Forelimb muscle (tissue), 1 donor: ENCODE measurements at regions not wholly inside any gene's neighbourhood (a gene's known extent, or its start where the extent isn't known, plus 50 kb on each side); places are given as distances from the start of the nearest gene placed in this dataset.

ENCODE experiments used
- DNase-seq: peaks from one replicate; pipeline ENCODE4 v3.0.0-alpha.2; 2013; ENCODE audit warnings: low read depth

DNA sequence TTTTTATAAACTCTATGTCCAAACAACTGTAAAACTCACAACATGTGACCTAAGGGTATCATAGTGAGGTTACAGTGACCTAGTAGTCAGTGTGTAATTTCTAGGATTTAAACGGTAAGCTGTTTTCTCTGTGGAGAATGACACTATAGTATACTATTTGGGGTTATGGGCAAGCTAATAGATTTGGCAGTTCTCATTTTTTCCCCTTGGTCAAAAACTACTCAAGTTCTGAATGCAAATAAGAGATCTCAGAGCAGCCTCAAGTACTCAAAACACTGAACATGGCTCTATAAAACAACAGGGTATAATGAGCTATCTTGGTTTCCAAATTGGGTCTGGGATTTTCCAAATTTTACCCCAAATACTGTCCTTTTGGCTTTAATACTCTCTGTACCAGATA, 88.5 kb upstream of the HMCN1 start:
- DNase-seq, result no peak

DNA sequence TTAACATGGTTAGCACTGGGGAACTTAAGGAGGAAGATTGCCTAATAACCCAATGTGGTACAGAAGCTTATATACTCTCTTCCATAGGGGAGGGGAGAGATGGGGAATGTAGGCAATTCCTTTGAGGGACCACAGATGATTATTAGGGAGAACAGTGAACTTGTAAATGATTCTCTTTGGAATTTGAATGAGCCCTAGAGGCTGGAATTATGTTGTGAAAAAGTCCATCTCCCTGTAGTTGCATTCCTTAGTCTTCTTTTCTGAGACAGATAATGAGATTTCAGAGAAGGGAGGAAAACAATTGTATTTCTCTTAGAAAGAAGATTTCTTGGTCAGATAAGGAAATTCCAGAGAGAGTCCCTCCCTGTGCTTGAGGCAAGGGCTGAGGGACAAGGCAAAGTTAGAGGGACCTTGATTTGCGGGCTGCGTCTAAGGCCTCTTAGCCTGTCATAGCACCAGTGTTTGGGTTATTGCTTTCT, 89.0 kb upstream of the HMCN1 start:
- no peak for DNase-seq

DNA sequence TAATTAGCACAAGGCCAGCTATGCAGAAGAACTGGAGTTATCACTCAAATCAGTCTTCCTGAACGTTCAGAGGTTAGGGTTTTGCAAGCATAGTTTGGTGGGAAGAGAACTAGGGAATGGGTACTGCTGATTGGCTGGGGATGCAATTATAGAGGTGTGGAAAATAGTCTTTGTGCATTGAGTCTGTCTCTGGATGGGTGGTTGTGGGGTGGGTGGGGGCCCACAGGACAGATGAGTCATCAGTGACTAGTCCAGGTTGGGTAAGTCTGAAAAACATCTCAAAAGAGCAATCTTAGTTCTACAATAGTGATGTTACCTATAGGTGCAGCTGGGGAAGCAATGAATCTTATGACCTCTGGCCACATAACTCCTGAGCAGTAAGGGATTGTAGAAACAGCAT, 89.7 kb upstream of the HMCN1 start:
- no peak for DNase-seq

DNA sequence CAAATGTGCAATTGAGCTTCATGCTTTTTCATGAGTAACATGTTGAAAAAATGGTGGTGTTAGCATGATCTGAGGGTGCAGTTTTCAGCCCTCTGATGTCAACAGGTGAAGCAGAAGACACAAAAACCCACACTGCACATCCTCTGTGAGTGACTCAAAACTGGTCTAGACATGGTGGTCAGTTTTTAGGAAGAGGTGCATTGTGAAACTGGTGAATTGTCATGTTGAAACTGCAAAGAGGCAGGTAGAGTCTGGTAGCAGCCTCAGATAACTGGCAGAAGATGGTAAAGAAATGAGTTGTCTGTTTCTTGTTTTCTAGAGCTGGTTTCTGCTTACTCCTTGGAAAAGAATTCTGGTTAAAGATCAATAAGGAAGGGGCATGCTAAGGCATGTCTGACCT, 97.3 kb upstream of the HMCN1 start:
- DNase-seq, result no peak

DNA sequence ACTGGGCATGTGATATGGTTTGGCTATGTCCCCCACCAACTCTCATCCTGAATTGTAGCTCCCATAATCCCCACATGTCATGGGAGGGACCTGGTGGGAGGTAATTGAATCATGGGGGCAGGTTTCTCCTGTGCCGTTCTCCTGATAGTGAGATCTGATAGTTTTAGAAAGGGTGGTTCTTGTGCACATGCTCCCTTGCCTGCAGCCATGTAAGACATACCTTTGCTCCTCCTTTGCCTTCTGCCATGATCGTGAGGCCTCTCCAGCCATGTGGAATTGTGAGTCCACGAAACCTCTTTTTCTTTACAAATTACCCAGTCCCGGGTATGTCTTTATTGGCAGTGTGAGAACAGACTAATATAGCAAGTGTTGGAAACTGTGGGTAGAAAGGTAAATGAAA, 99.5 kb upstream of the HMCN1 start:
- DNase-seq, result no peak

DNA sequence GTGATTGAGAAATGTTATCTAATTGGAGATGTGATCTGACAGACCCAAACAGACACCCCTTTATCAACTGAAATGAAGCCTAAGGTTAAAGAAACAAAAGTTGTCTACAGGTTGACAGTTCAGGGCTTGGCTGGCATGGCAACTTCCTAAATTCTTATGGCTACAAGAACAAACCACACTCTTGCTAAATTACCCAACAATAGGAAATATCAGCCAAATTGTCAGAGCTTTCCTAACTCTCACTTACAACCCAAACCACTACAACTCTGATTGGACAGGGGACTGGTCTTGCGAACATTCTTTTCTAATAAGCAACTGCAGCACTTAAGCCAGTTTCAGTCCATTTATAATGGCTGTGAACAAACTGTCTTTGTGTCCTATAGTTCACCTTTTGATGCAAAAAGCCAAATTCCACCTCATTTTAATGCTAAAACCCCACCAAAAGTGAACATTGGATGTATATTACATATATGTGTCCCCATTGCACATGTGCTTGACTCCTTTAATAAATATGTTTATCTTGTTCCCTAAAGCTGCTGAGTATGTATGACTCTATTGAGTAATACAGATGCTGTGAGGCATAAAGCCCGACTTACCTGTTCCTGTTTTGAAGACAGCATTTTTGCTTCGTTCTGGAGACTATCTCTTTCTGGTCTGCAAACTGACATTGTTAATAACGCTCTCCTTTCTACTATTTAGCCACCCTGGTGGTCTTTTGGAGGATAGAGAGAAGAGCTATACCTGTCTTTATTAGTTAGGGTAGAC, 101.3 kb upstream of the HMCN1 start:
- DNase-seq, result no peak

DNA sequence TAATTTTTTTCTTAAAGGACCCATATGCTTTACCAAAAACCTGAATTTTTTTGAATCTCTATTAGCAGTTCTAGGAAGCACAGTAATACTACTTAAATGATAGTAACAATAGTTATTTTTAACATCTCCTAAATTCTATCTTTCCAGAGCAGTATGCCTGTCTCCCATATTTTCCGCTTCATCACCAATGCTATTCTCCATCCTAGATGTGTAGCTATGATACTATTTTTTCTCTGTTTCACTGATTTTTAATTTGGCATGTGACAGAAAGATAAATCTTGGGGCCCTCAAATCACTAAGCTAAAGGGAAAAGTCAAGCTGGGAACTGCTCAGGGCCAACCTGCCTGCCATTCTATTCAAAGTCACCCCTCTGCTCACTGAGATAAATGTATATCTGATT, 102.3 kb upstream of the HMCN1 start:
- DNase-seq, result no peak

DNA sequence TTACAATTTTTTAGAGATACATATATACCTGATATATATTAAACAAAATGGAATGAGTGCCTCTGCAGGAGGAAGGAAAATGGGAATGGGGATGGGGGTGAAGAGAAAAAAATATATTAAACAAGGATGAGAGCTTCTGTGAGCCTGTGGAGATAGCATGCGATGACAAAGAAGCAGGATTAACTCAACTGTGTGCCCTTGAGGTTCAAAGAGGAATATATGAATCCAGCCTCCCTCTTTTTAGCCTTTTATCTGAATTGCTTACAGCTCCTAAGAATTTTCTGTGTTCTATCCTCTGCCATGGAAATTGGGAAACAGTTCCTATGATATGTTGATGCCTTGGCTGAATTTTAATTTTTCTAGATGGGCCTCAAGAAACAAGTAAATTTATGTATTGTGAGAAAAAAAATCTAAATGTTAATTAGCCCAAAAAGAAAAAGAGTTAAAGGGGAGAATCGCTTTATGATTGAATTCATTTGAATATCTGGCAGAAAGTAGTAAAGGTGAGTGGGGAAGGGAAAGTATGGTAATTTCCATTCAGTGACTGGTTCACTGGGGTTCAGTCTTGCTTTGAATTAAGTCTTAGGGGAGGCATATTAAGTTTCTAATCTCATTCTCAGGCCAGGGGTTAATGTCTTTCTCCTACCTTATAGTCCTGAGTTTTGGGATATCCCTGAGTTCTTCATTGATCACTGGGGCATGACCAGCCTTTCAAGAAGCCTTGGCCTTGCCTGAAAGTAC, 106.3 kb upstream of the HMCN1 start:
- no peak for DNase-seq

DNA sequence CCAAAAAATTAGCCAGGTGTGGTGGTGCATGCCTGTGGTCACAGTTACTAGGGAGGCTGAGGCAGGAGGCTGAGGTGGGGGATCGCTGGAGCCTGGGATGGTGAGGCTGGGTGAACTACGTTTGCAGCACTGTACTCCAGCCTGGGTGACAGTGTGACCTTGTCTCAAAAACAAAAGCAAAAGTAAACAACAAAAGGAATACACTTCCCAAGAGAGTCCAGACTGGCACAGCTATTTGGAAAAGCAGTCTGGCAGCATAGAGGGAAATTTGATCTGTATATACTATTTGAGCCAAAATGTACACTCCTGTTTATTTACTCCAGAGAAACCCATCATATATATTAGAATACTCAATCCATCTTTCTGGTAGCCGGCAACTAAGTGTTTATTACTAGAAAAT, 107.0 kb upstream of the HMCN1 start:
- no peak for DNase-seq

DNA sequence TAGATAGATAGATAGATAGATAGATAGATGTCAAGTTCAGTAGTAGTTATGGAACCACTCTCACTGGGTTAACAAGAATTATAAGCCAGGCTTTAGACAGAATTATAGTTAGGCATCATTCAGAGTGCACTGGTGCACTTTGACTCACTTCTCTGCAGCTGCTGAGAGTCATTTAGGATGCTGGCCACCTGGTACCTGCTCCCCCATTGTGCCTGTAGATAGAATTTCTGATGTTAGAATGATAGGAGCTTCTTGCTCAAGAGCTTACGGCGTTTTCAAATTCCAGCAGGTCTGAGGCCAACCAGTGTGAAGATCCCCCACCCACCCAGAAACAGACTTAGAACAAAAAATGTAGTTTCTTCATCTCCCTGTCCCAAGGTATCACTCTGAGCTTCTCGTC, 107.8 kb upstream of the HMCN1 start:
- no peak for DNase-seq

DNA sequence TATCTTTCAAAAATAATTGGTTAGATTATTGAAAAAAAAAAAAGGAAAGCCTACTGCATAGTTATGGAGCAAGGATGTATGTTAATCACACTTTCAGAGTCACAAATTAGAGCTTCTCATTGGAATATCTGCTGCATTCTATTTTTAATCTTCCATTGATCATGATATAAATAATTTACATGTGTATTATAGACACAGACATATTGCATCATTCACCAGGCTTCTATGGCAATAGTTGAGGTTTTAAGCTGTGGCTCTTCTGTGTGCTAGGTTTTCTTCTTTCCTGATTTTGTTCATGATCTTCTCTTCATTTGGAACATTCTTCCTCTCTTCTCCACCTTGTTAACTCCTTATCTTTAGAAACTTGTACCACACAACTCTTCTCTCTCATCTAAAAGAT, 123.2 kb upstream of the HMCN1 start:
- DNase-seq, result no peak

DNA sequence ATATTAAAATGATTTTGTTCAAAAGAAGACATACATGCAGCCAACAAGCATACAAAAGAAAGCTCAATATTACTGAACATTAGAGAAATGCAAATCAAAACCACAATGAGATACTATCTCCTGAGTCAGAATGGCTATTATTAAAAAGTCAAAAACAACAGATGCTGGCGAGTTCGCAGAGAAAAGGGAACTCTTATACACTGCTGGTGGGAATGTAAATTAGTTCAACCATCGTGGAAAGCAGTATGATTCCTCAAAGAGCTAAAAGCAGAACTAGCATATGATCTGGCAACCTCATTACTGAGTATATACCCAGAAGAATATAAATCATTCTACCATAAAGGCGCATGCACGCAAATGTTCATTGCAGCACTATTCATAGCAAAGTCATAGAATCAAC, 126.0 kb upstream of the HMCN1 start:
- DNase-seq, result no peak

DNA sequence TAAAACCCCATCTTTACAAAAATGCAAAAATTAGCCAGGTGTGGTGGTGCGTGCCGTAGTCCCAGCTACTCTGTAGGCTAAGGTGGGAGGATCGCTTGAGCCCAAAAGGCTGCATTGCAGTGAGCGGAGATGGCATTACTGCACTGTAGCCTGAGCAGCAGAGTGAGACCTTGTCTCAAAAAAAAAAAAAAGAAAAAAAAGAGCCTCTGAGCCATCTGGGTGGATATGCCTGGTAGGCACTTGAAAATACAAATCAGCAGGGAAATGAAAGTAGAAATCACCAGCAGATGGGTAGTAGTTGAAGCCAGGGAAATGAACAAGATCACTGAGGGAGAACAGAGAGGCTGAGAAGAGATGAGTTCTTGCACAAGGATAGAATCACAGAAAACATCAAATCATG, 131.0 kb upstream of the HMCN1 start:
- no peak for DNase-seq

DNA sequence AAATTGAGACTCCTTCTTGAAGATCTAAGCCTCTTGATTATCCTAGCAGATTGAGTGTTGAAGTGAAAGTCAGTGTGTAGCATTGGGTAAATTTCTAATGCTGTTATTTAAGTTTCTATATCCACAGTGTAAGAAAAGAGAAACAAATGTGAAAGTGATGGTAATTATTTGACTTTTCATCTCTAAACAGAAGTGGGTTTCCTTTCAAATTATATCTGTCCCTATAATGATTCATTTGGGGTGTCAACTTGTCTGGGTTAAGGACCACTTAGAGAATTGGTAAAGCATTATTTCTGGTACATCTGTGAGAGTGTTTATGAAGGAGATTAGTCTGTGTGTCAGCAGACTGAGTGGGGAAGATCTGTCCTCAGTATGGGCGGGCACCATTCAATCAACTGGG, 133.0 kb upstream of the HMCN1 start:
- no peak for DNase-seq

DNA sequence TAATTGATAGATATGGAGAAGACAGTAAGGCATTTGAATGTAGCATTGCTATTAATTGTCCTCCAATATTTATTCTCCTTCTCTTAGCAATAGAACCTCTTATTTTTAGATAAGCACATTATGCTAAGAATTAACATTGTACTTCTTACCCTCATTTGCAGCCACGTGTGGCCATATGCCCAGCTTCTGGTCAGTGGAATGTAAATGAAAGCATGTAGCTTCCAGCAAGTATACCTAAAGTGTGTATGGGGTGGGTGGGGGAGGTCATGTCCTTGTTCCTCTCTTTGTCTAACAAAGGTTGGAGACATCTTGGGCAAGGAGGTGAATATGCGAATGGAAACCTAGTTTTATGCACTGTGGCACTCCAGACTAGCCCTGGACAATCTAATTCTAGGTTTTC, 133.6 kb upstream of the HMCN1 start:
- no peak for DNase-seq

DNA sequence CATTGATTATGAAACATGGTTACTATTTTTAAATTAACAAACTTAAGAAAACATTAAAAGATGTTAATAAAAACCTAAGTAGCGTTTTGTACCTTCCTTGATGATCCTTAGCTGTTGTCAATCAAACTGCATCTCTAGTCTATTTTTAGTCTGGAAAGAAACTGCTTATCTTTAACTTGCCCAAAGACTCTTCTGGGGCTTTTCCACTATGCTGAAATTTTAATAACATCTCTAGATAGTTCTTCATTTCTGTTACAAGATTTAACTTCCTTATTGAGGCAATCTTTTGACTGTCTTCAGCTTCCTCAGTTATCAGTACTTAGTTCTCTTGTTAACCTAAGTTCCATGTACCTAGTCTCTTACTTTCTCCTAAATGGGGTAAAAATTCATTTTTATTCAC, 135.9 kb upstream of the HMCN1 start:
- no peak for DNase-seq

DNA sequence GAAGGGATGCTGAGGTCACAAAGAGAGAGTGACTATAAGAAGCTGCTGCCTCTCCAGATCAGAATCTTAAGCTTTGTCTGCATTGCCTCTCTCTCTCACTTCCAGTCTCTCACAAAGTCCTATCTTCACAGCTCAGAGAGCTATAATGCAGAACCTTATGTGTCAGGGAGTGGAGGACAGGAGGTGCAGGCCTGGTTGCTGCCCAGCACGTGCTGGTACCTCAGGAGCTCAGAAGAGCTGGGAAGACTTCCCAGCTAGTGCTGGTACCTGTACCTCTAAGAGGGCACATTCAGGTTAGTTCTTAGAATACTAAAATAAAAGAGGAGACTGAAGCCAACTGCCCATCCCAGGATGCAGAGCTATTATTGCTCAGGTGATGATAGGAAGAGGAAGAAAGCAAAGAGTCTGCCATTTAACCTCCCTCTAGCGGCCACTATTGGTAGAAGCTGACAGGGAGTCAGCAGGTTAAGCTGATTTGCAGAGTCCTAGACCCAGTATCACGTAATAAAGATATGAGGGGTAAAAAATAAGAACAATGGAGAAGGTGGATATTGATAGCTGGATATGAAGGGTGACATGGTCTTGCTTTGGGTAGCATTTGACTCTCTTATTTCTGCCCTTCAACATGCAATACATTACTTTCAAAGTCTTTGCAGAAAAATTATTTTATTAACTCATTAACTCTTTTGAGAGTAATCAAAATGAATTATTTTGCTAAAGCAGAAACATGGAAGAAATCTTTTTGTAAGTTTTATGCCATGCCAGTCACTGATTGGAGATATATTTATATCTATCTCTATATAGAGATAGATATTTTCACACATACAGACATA, 138.1 kb upstream of the HMCN1 start:
- DNase-seq, result no peak

DNA sequence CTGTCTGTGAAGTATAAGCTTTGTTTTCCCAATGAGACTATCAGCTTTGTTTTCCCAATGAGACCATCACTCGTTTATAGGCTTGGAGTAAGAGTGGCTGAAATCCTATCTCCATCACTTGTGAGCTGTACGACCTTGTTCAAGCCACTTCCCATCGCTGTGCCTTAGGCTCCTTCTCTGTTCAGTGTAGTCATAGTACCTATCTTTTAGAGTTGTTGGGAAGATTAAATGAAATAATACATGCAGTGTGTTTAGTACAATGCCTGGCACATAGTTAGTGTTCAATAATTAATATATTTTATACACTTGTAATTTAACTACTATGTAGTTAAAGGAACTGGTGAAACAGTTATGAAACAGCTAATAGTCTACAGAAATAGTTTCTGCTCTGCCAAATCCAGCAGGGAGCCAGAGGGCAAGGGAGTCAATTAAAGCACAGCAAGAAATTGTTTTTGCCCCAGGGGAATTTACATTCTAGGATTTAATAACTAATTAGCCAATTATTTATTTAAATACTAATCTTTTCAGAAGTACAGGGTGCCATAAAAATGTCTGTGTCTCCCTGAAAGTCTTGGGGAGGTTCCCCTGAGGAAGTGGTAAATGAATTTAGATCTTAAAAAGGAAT, 139.3 kb upstream of the HMCN1 start:
- DNase-seq, result no peak

DNA sequence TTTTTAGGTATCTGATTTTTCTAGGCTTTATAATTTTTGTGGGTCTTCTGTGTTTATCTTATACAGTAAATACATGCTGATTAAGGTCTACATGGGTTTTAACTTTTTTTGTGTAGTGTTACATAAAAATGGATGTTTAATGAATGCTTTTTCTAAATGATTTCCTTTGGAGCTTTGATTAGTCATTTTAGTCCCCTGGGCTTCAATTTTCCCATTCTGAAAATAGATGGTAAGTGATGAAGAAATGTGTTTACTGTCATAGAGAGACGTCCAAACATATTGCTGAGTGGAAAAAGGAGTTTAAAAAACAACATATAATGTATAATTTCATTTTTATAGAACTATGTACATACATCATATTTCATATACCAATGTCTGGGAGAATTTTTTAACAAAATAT, 140.9 kb upstream of the HMCN1 start:
- no peak for DNase-seq

DNA sequence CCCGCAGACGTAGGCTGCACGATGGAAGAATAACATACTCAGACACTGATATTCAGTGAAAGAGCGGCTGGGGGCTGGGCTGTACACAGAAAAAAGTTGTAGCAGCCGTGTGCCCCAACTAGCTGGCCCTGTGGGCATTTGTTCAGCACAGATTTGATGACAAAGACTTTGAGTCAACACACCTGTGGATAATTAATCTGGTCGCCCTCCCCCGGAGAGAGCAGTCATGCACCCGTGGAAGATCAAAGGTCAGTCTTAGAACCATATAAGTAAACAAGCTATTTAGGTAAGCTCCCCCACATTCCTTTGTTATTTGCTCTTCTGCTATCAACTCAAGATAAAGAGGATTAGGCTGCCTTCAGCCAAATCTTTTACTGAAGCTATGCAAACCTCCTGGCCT, 148.4 kb upstream of the HMCN1 start:
- no peak for DNase-seq

DNA sequence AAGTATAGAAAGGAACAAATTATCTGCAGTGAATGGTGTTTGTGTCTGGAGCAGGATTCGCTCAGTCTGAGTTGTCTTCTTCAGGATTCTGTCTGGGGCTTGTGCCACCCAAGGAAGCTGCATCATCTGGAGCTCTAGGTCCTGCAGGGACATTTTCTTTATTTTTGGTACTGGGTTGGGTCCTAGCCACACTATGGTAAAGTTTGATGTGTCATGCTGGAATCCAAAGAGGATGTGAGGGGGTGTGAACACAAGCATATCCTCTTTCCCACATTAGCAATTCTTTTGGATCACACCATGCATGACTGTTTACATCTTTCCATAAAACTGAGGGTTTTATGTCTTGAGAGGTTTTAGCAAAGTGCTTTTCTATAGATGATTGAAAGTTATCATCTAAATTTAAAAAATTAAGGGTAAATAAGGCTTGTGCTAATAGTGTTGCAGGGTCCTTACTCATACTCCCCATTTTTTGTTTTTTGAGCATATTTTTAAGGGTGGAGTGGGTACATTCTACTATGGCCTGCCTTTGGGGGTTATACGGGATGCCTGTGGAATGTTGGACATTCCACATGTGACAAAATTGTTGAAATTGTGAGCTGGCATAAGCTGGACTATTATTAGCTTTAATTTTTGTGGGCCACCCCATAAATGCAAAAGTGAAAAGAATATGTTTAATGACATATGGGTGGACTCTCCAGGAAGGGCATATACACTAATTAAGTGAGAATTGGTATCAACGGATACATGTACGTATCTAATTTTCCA, 152.0 kb upstream of the HMCN1 start:
- no peak for DNase-seq
